Keratinocyte (primary cell): ENCODE measurements at regions not wholly inside any gene's neighbourhood (a gene's known extent, or its start where the extent isn't known, plus 50 kb on each side); places are given as distances from the start of the nearest gene placed in this dataset.

Source experiments
- DNase-seq: peaks from one replicate; pipeline ENCODE4 v3.0.0-alpha.2; 2011; ENCODE audit warnings: low read depth, missing footprints, low spot score
- FAIRE-seq: peaks from 2 replicates; lab custom pipeline; 2011; peaks lifted over from hg19 to GRCh38; lab: Jason Lieb, UNC
- H2AFZ ChIP-seq: 2 replicates; pipeline ENCODE4 v1.6.0; 2012; ENCODE audit warnings: low read length, control low read depth, inconsistent platforms; ENCODE audit not compliant: control insufficient read depth
- H3K27ac ChIP-seq: 2 replicates; pipeline ENCODE4 v1.5.1; 2011; ENCODE audit warnings: low read length; ENCODE audit not compliant: control insufficient read depth, insufficient read depth
- H3K27me3 ChIP-seq: 3 replicates; pipeline ENCODE4 v1.6.0; 2011; ENCODE audit warnings: low read length; ENCODE audit not compliant: control insufficient read depth, insufficient read depth; ENCODE audit errors: extremely low read depth
- H3K36me3 ChIP-seq, 2 experiments: 2 replicates in 1 of 2; 3 replicates in 1 of 2; pipeline ENCODE4 v1.5.1; 2011; ENCODE audit warnings: low read length in 2 of 2, mild to moderate bottlenecking in 1 of 2; ENCODE audit not compliant: control insufficient read depth in 2 of 2, insufficient read depth in 2 of 2; ENCODE audit errors: extremely low read depth in 1 of 2
- H3K4me1 ChIP-seq: 3 replicates; pipeline ENCODE4 v1.5.1; 2011; ENCODE audit warnings: low read length; ENCODE audit not compliant: control insufficient read depth, insufficient read depth; ENCODE audit errors: extremely low read depth
- H3K4me2 ChIP-seq: 3 replicates; pipeline ENCODE4 v1.6.0; 2011; ENCODE audit warnings: low read depth, low read length; ENCODE audit not compliant: control insufficient read depth, insufficient read depth; ENCODE audit errors: extremely low read depth
- H3K4me3 ChIP-seq, 3 experiments: fragments of 200-600 bp in 1 of 3; sonication (generic) in 1 of 3; 2 replicates in 2 of 3; 3 replicates in 1 of 3; pipeline ENCODE4 v1.5.1; 2011 to 2016; ENCODE audit warnings: low read length in 3 of 3, mild to moderate bottlenecking in 3 of 3, control low read depth in 2 of 3, inconsistent platforms in 1 of 3, low read depth in 1 of 3, mixed read lengths in 1 of 3, mixed run types in 1 of 3, moderate library complexity in 1 of 3; ENCODE audit not compliant: control insufficient read depth in 2 of 3, insufficient read depth in 2 of 3; ENCODE audit errors: extremely low read depth in 1 of 3
- H3K79me2 ChIP-seq: 2 replicates; pipeline ENCODE4 v1.6.0; 2012; ENCODE audit warnings: low read length; ENCODE audit not compliant: control insufficient read depth, insufficient read depth
- H3K9ac ChIP-seq: 3 replicates; pipeline ENCODE4 v1.6.0; 2011; ENCODE audit warnings: low read length; ENCODE audit not compliant: control insufficient read depth, insufficient read depth; ENCODE audit errors: extremely low read depth
- H3K9me1 ChIP-seq: 3 replicates; pipeline ENCODE4 v1.6.0; 2011; ENCODE audit warnings: low read length; ENCODE audit not compliant: control insufficient read depth, insufficient read depth; ENCODE audit errors: extremely low read depth
- H3K9me3 ChIP-seq: 2 replicates; pipeline ENCODE4 v1.5.1; 2012; ENCODE audit warnings: low read depth, low read length; ENCODE audit not compliant: control insufficient read depth
- H4K20me1 ChIP-seq: 3 replicates; pipeline ENCODE4 v1.6.0; 2011; ENCODE audit warnings: low read length; ENCODE audit not compliant: control insufficient read depth, insufficient read depth; ENCODE audit errors: extremely low read depth
- EZH2 ChIP-seq: IDR thresholded peaks from one replicate; pipeline ENCODE4 v1.6.1; 2012; ENCODE audit warnings: inconsistent platforms, mild to moderate bottlenecking, low read length, moderate library complexity
- dilution Hi-C: fragments of 300-500 bp; cut with MboI; formaldehyde crosslinking; loops from one replicate; pipeline ENCODE4 v1.7.0; 2020; ENCODE audit warnings: low sequenced_read_pairs; ENCODE audit not compliant: extremely low pct_ligation_motif_present
- TF ChIP-seq, protein P1 (sequence below), 3 experiments: IDR thresholded peaks in 1 of 3; conservative IDR thresholded peaks in 1 of 3; optimal IDR thresholded peaks in 1 of 3; 2 replicates in 2 of 3; 3 replicates in 1 of 3; pipeline versions ENCODE3 to v1.5.1; 2011; ENCODE audit warnings: low read length in 3 of 3, mild to moderate bottlenecking in 3 of 3, moderate library complexity in 2 of 3, control low read depth in 1 of 3, inconsistent platforms in 1 of 3; ENCODE audit not compliant: insufficient read depth in 2 of 3; ENCODE audit errors: extremely low read depth in 1 of 3

DNA sequence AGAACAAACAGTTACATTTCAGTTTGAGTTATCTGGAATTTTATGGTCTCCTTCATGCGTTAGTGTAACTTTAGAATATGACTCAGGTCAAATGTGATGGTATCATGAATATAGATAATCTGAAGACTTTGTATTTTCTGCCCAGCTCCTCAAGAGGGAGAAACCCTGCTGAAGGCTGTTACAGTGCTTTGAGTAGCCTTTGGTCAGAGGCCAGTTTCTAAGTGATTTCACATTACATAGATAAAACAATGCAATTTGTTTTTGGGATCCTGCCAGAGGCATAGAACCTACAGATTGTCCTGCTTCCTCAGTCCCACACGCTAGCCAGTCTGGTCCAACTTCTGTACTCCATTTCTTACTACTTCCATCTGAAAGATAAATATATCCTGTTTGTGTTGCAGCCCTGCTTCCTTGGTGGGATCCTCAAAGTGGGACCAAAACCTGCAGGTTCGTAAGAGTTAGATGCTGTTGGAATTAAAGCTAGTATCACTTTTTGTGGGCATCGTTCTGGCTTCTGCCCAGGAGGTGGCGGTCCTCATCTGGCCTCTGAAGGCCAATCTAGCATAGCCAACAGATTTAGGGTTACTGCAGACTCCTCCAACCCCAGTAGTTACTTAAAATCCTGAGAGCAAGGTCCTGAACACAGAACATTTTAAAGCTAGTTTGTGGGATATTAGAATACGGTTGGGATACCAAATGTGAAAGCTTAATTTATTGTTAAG is 645.8 kb upstream of the USP24 start:
- Histone ChIP-seq H4K20me1 (no peaks in the 10 kb centered on the region), H3K36me3 (no peaks in the 10 kb centered on the region), H3K4me1 (no peaks in the 10 kb centered on the region), H3K27me3 (no peaks in the 10 kb centered on the region), H3K79me2 (no peaks in the 10 kb centered on the region), H3K27ac (no peak overlapping the region), H3K4me2 (no peak overlapping the region), H3K4me3 (no peak overlapping the region), H3K9me3 (no peaks in the 10 kb centered on the region), H3K9me1 (no peaks in the 10 kb centered on the region), H2AFZ (no peak overlapping the region), H3K9ac (no peak overlapping the region)
- no peak for FAIRE-seq
- TF ChIP-seq, protein P1, sequence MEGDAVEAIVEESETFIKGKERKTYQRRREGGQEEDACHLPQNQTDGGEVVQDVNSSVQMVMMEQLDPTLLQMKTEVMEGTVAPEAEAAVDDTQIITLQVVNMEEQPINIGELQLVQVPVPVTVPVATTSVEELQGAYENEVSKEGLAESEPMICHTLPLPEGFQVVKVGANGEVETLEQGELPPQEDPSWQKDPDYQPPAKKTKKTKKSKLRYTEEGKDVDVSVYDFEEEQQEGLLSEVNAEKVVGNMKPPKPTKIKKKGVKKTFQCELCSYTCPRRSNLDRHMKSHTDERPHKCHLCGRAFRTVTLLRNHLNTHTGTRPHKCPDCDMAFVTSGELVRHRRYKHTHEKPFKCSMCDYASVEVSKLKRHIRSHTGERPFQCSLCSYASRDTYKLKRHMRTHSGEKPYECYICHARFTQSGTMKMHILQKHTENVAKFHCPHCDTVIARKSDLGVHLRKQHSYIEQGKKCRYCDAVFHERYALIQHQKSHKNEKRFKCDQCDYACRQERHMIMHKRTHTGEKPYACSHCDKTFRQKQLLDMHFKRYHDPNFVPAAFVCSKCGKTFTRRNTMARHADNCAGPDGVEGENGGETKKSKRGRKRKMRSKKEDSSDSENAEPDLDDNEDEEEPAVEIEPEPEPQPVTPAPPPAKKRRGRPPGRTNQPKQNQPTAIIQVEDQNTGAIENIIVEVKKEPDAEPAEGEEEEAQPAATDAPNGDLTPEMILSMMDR (optimal IDR thresholded peaks at IDR 0.05 in 1 of 3, IDR thresholded peaks at IDR 0.05 in 1 of 3, conservative IDR thresholded peaks at IDR 0.05 in 1 of 3; ENCODE audit: extremely low read depth in 1 of 3, insufficient read depth in 2 of 3, low read length in 3 of 3) = no peak
- TF ChIP-seq EZH2 = no peak
- no peak for DNase-seq
- dilution Hi-C loops = no loop called here

DNA sequence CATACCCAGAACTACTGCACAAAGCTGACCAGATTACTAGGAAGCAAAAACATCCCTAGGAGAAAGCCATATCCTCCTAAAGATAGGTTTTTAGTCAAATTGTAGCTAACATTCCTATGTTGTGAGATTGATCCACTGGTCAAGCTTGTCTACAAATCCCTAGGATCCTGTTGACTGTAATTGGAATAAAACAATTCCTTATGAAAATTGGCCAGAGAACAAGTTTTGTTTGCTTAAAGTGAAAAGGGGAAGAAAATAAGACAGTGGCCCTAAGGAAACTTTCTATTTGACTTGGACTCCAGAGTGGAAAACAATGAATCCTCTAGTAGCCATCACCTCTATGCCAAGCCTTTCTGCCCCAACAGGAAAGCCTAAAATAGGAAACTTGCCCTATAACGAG is 645.2 kb upstream of the USP24 start:
- H2AFZ ChIP-seq = no peak overlapping the region
- no peak overlapping the region for H3K9ac ChIP-seq
- no peaks in the 10 kb centered on the region for H3K36me3 ChIP-seq
- no peaks in the 10 kb centered on the region for H4K20me1 ChIP-seq
- H3K27me3 ChIP-seq = no peaks in the 10 kb centered on the region
- TF ChIP-seq, protein P1 (optimal IDR thresholded peaks at IDR 0.05 in 1 of 3, IDR thresholded peaks at IDR 0.05 in 1 of 3, conservative IDR thresholded peaks at IDR 0.05 in 1 of 3; ENCODE audit: extremely low read depth in 1 of 3, insufficient read depth in 2 of 3, low read length in 3 of 3) = no peak
- TF ChIP-seq EZH2 = no peak
- H3K4me3 ChIP-seq = no peak overlapping the region
- no peaks in the 10 kb centered on the region for H3K4me1 ChIP-seq
- no peak overlapping the region for H3K27ac ChIP-seq
- no peaks in the 10 kb centered on the region for H3K9me1 ChIP-seq
- no peak for DNase-seq
- FAIRE-seq = no peak
- dilution Hi-C loops = no loop called here
- no peaks in the 10 kb centered on the region for H3K79me2 ChIP-seq
- no peaks in the 10 kb centered on the region for H3K9me3 ChIP-seq
- H3K4me2 ChIP-seq = no peak overlapping the region
